OCI-LY1 (cell line): ENCODE measurements at regions not wholly inside any gene's neighbourhood (a gene's known extent, or its start where the extent isn't known, plus 50 kb on each side); places are given as distances from the start of the nearest gene placed in this dataset.

Experiments used
- H2AFZ ChIP-seq: fragments of 200-600 bp; sonication (generic), shearing (Covaris generic); 2 replicates; pipeline ENCODE4 v1.6.0; 2014; ENCODE audit warnings: antibody characterized with exemption, mild to moderate bottlenecking, low read length
- H3F3A ChIP-seq: fragments of 200-600 bp; sonication (generic), shearing (Covaris generic); 2 replicates; pipeline ENCODE4 v1.6.0; 2014; ENCODE audit warnings: mild to moderate bottlenecking, antibody characterized with exemption, low read length, moderate library complexity; ENCODE audit not compliant: insufficient read depth
- H3K27ac ChIP-seq: fragments of 200-600 bp; sonication (generic); 2 replicates; pipeline ENCODE4 v1.5.1; 2014; ENCODE audit warnings: low read length, mixed run types, mild to moderate bottlenecking, low read depth; ENCODE audit not compliant: poor library complexity, severe bottlenecking
- H3K27me3 ChIP-seq: fragments of 200-600 bp; sonication (generic); 2 replicates; pipeline ENCODE4 v1.6.0; 2014; ENCODE audit warnings: antibody characterized with exemption, mild to moderate bottlenecking, low read length, moderate library complexity; ENCODE audit not compliant: insufficient read depth
- H3K36me3 ChIP-seq: fragments of 200-600 bp; sonication (generic); 2 replicates; pipeline ENCODE4 v1.6.1; 2014; ENCODE audit warnings: mild to moderate bottlenecking, antibody characterized with exemption, low read length, moderate library complexity, mixed read lengths; ENCODE audit not compliant: insufficient read depth
- H3K4me1 ChIP-seq: fragments of 200-600 bp; sonication (generic); 2 replicates; pipeline ENCODE4 v1.5.1; 2014; ENCODE audit warnings: mild to moderate bottlenecking, low read length, moderate library complexity; ENCODE audit not compliant: insufficient read depth, severe bottlenecking
- H3K4me2 ChIP-seq: fragments of 200-600 bp; sonication (generic), shearing (Covaris generic); 2 replicates; pipeline ENCODE4 v1.6.1; 2014; ENCODE audit warnings: low read length
- H3K4me3 ChIP-seq: fragments of 200-600 bp; sonication (generic); 2 replicates; pipeline ENCODE4 v1.5.1; 2014; ENCODE audit warnings: low read length, low read depth, mild to moderate bottlenecking, mixed read lengths; ENCODE audit not compliant: poor library complexity, severe bottlenecking
- H3K79me2 ChIP-seq: fragments of 200-600 bp; shearing (Covaris generic); 2 replicates; pipeline ENCODE4 v1.6.1; 2016; ENCODE audit warnings: mixed run types, low read length, mixed read lengths; ENCODE audit not compliant: insufficient read depth
- H3K9ac ChIP-seq: fragments of 200-600 bp; sonication (generic), shearing (Covaris generic); 2 replicates; pipeline ENCODE4 v1.6.1; 2014; ENCODE audit warnings: mild to moderate bottlenecking, low read length, mixed read lengths
- H3K9me2 ChIP-seq: fragments of 200-600 bp; sonication (generic), shearing (Covaris generic); 2 replicates; pipeline ENCODE4 v1.6.1; 2014; ENCODE audit warnings: low read depth, mild to moderate bottlenecking, low read length, mixed read lengths
- H3K9me3 ChIP-seq: fragments of 200-600 bp; shearing (Covaris generic); 2 replicates; pipeline ENCODE4 v1.6.1; 2014; ENCODE audit warnings: low read length, mixed read lengths
- H4K20me1 ChIP-seq: fragments of 200-600 bp; sonication (generic), shearing (Covaris generic); 2 replicates; pipeline ENCODE4 v1.6.0; 2016; ENCODE audit warnings: mild to moderate bottlenecking, low read length; ENCODE audit not compliant: insufficient read depth
- EZH2 ChIP-seq: fragments of 200-600 bp; sonication (generic), shearing (Covaris generic); IDR thresholded peaks from 2 replicates; pipeline ENCODE4 v1.8.0; 2017; ENCODE audit warnings: borderline replicate concordance, mixed run types, mild to moderate bottlenecking, antibody characterized with exemption, low read length, moderate library complexity, mixed read lengths
- TF ChIP-seq, protein P1 (sequence below): fragments of 200-600 bp; sonication (generic), shearing (Covaris generic); IDR thresholded peaks from 2 replicates; pipeline ENCODE4 v1.5.1; 2017; ENCODE audit warnings: mild to moderate bottlenecking, antibody characterized with exemption, low read length, moderate library complexity, mixed read lengths

DNA sequence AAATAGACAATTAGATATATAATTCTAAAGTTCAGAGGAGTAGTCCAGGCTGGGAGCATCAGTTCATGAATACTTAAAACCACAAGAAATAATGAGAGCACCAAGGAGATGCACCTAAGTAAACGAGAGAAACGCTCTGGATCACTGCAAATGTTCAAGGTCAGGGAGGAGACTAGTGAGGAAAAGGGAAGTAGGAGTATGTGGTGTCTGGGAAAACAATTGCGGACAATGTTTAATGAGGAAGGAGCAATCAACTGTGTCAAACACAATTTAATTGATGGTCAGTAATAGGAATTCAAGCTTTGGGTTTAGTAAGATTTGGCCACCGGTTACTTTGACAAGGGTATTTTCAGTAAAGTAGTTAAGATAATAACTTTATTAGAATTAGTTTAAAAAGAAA is 652.2 kb downstream of the DACH1 start:
- TF ChIP-seq, protein P1, sequence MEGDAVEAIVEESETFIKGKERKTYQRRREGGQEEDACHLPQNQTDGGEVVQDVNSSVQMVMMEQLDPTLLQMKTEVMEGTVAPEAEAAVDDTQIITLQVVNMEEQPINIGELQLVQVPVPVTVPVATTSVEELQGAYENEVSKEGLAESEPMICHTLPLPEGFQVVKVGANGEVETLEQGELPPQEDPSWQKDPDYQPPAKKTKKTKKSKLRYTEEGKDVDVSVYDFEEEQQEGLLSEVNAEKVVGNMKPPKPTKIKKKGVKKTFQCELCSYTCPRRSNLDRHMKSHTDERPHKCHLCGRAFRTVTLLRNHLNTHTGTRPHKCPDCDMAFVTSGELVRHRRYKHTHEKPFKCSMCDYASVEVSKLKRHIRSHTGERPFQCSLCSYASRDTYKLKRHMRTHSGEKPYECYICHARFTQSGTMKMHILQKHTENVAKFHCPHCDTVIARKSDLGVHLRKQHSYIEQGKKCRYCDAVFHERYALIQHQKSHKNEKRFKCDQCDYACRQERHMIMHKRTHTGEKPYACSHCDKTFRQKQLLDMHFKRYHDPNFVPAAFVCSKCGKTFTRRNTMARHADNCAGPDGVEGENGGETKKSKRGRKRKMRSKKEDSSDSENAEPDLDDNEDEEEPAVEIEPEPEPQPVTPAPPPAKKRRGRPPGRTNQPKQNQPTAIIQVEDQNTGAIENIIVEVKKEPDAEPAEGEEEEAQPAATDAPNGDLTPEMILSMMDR: no peak
- no peak for TF ChIP-seq EZH2
- Histone ChIP-seq H3K36me3 (no peaks in the 10 kb centered on the region), H3K9me3 (no peaks in the 10 kb centered on the region), H3K9ac (no peak overlapping the region), H3K4me2 (no peak overlapping the region), H2AFZ (no peak overlapping the region), H3K27ac (no peak overlapping the region), H3F3A (no peaks in the 10 kb centered on the region), H3K9me2 (no peaks in the 10 kb centered on the region), H3K27me3 (no peaks in the 10 kb centered on the region), H3K79me2 (no peaks in the 10 kb centered on the region), H4K20me1 (no peaks in the 10 kb centered on the region), H3K4me3 (no peak overlapping the region), H3K4me1 (no peaks in the 10 kb centered on the region)

DNA sequence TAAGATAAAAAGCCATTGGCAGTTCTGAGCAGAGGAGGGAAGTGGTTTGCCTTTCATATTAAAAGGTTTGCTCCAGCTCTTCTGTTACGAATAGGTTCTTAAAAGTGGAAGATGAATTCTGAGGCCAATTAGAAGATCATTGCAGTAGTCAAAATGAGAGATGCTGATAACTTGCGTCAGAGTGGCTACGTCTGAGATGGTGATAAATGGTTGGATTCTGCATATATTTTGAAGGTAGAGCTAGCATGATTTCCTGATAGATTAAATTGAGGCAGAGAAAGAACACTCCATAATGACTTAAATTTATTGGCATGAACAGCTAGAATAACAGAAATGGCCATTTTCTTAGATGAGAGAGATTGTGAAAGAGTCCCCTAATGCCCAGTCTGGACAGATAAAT is 652.6 kb downstream of the DACH1 start:
- H3K9me2 ChIP-seq: no peaks in the 10 kb centered on the region
- H3K4me1 ChIP-seq: no peaks in the 10 kb centered on the region
- H3K79me2 ChIP-seq: no peaks in the 10 kb centered on the region
- no peaks in the 10 kb centered on the region for H3K27me3 ChIP-seq
- no peak overlapping the region for H3K4me2 ChIP-seq
- H3F3A ChIP-seq: no peaks in the 10 kb centered on the region
- H3K9me3 ChIP-seq: no peaks in the 10 kb centered on the region
- TF ChIP-seq EZH2: no peak
- TF ChIP-seq, protein P1: no peak
- H4K20me1 ChIP-seq: no peaks in the 10 kb centered on the region
- no peaks in the 10 kb centered on the region for H3K36me3 ChIP-seq
- no peak overlapping the region for H2AFZ ChIP-seq
- H3K27ac ChIP-seq: no peak overlapping the region
- H3K4me3 ChIP-seq: no peak overlapping the region
- H3K9ac ChIP-seq: no peak overlapping the region

DNA sequence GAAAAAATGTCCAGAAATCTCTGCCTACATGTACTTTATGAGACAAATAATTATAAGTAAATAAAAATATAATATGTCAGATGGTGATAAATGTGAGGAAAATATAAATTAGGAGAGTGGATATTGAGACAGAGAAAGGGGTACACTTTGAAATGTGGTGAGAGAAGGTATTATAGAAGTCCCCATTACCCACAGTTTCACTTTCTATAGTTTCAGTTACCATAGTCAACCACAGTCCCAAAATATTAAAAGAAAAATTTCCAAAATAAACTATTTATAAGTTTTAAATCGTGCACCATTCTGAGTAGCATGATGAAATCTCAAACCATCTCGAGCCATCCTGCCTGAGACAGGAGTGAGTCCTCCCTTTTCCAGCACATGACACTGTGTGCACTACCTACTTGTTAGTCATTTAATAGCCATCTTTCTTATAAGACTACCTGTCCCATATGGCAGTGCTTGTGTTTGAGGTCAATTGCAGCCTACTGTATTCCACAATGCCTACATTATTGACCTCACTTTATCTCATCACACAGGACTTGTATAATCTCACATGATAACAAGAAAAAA is 653.7 kb downstream of the DACH1 start:
- Histone ChIP-seq H4K20me1 (no peaks in the 10 kb centered on the region), H3K4me3 (no peak overlapping the region), H3F3A (no peaks in the 10 kb centered on the region), H3K79me2 (no peaks in the 10 kb centered on the region), H3K36me3 (no peaks in the 10 kb centered on the region), H3K27me3 (no peaks in the 10 kb centered on the region), H3K27ac (no peak overlapping the region), H3K9me2 (no peaks in the 10 kb centered on the region), H3K9me3 (no peaks in the 10 kb centered on the region), H3K4me2 (no peak overlapping the region), H3K9ac (no peak overlapping the region), H3K4me1 (no peaks in the 10 kb centered on the region), H2AFZ (no peak overlapping the region)
- TF ChIP-seq, protein P1: no peak
- no peak for TF ChIP-seq EZH2
